Omental fat pad (tissue), 3 donors: ENCODE measurements at regions not wholly inside any gene's neighbourhood (a gene's known extent, or its start where the extent isn't known, plus 50 kb on each side); places are given as distances from the start of the nearest gene placed in this dataset.

Experiments used
- ATAC-seq: fragments of 150-250 bp; one replicate; pipeline ENCODE4 v1.9.1; 2016; ENCODE audit warnings: mild to moderate bottlenecking, moderate library complexity; ENCODE audit not compliant: low FRiP score
- DNase-seq: peaks from one replicate; pipeline ENCODE4 v3.0.0-alpha.2; 2019; ENCODE audit warnings: low spot score
- TF ChIP-seq, protein P1 (sequence below), 3 donors: fragments of 450-650 bp; IDR thresholded peaks; one replicate each; pipeline ENCODE4 v1.5.1; 2016 to 2017; ENCODE audit warnings: antibody characterized with exemption in 3 of 3, mild to moderate bottlenecking in 3 of 3, moderate library complexity in 2 of 3

- no peak for DNase-seq
- TF ChIP-seq, protein P1, sequence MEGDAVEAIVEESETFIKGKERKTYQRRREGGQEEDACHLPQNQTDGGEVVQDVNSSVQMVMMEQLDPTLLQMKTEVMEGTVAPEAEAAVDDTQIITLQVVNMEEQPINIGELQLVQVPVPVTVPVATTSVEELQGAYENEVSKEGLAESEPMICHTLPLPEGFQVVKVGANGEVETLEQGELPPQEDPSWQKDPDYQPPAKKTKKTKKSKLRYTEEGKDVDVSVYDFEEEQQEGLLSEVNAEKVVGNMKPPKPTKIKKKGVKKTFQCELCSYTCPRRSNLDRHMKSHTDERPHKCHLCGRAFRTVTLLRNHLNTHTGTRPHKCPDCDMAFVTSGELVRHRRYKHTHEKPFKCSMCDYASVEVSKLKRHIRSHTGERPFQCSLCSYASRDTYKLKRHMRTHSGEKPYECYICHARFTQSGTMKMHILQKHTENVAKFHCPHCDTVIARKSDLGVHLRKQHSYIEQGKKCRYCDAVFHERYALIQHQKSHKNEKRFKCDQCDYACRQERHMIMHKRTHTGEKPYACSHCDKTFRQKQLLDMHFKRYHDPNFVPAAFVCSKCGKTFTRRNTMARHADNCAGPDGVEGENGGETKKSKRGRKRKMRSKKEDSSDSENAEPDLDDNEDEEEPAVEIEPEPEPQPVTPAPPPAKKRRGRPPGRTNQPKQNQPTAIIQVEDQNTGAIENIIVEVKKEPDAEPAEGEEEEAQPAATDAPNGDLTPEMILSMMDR (IDR thresholded peaks at IDR 0.05) = no peak
- peak; percentile 22 for ATAC-seq
Measured at GRCh38 chr16:85554114-85554888, 58.8 kb upstream of the GSE1 start.

- peak; percentile 54 for ATAC-seq
- TF ChIP-seq, protein P1 (IDR thresholded peaks at IDR 0.05) = no peak
- no peak for DNase-seq
Measured at GRCh38 chr16:85554889-85555718, 58.0 kb upstream of the GSE1 start.

GRCh38 chr16:85555719-85556455 is 57.2 kb upstream of the GSE1 start:
- TF ChIP-seq, protein P1 (IDR thresholded peaks at IDR 0.05) = no peak
- no peak for DNase-seq
- ATAC-seq = no peak

DNA sequence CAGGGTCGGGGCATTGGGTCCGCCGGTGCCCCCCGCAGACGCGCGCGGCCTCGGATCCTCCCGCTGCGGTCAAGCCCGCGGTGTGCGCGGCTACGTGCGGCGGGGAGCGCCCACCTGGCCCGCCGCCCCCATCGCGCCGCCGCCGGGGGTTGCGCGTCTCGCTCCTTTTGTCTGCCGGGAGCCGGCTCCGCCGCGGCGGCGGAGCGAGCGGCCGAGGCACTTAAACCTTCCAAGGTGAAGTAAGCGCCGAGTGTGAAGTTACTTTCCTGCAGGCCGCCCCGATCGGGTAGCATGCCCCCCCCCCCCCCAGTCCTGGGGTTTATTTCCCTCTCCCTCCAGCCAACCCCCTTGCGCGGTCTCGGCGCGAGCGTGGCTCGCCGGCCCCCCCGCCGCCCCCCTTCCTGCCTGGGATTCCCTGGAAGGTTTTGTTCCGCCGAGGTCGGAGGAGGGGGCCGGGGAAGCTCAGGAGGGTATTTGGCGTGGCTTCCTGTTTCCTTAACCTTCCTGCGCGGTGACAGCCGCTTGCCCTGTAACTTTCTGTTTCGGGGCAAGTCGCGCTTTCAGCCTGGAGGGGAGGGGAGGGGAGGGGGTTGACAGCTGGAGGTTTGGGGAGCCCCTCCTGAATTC is 56.6 kb upstream of the GSE1 start:
- ATAC-seq (no peak), DNase-seq (no peak)
- TF ChIP-seq, protein P1 (IDR thresholded peaks at IDR 0.05) = no peak

DNA sequence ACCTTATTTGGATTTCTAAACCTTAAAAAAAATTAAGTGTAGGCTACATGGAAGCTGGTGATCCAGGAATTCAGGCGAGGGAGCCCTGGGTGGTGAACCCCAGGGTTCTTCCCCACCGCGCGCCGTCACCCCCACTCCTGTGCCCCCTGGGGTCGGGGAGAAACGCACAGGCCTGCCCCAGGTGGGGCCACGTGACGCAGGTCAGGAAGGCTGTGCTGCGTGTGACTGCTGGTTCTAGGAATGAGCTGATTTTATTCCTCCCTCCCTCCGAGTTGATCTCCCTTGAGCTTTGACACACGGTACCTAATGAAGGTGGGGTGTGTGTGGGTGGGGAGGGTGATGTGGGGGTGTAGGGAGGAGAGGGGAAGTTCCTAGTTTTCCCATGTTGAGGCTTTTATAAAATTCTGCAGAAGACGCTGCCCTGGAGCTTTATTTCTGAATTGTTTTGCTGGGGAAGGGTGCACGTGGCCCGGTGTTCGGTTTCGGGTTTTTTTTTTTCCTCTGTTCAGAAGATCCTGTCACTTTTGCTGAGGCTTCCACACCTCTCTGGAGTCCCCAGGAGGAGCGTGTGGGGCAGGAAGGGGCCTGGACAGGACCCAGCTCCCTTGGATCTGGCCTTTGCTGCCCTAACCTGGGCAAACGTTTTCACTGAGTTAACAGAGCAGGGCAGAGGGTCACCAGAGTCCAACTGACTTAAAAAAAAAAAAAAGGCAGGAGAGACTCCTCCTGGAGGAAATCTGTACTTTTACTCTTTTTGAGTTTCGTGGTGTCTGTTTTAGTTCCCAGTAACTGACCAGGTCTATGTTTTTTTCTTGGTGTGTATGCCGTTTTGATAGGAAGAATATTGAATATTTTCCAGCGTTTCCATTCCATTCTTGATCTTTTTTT is 55.8 kb upstream of the GSE1 start:
- TF ChIP-seq, protein P1 (IDR thresholded peaks at IDR 0.05) = no peak
- DNase-seq = no peak
- ATAC-seq = peak; percentile 16
